Raji (cell line): ENCODE measurements at regions not wholly inside any gene's neighbourhood (a gene's known extent, or its start where the extent isn't known, plus 50 kb on each side); places are given as distances from the start of the nearest gene placed in this dataset.

Experiments used
- POLR2A ChIP-seq: IDR thresholded peaks from 2 replicates; pipeline ENCODE4 v1.6.1; 2011; ENCODE audit warnings: low read depth, low read length, control low read depth; ENCODE audit not compliant: insufficient read depth

GRCh38 chr22:48742191-48742555 is 1085.5 kb downstream of the BRD1 start:
- no peak for TF ChIP-seq POLR2A

GRCh38 chr22:48741540-48741939 is 1086.1 kb downstream of the BRD1 start:
- TF ChIP-seq POLR2A: no peak

DNA sequence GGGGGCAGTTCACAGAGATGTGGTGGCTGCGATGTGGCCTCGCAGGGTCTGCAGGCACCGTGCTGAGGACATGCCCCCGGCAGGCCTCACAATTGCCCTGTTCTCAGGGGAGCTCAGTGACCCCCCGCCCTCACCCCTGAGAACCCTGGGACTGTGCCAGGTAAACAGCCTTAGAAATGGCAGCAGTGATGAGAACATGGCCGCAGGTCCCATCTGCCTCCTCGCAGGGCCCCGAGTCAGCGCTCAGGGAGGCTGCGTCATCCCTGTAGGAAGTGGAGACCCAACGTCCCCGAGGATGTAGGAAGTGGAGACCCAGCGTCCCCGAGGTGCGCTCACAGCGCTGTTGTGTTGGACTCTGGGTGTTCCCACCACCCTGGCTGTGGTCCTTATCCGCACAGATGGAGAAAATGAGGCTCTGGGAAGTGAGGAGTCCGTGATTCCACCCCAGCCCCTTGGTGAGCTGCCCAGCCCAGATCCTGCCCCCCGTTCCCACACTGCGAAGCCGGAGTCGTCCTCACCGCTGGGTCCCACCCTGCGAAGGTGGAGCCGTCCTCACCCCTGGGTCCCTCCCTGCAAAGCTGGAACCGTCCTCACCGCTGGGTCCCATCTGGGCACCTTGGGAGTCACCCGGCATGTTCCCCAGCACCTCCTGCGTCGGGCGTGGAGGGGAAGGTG is 1086.8 kb downstream of the BRD1 start:
- TF ChIP-seq POLR2A: no peak

GRCh38 chr22:48740086-48740730 is 1087.5 kb downstream of the BRD1 start:
- TF ChIP-seq POLR2A: no peak

- no peak for TF ChIP-seq POLR2A
These were observed 1088.2 kb downstream of the BRD1 start for GRCh38 chr22:48739348-48740085.

- no peak for TF ChIP-seq POLR2A
These were observed 1089.3 kb downstream of the BRD1 start for GRCh38 chr22:48738204-48738980.

DNA sequence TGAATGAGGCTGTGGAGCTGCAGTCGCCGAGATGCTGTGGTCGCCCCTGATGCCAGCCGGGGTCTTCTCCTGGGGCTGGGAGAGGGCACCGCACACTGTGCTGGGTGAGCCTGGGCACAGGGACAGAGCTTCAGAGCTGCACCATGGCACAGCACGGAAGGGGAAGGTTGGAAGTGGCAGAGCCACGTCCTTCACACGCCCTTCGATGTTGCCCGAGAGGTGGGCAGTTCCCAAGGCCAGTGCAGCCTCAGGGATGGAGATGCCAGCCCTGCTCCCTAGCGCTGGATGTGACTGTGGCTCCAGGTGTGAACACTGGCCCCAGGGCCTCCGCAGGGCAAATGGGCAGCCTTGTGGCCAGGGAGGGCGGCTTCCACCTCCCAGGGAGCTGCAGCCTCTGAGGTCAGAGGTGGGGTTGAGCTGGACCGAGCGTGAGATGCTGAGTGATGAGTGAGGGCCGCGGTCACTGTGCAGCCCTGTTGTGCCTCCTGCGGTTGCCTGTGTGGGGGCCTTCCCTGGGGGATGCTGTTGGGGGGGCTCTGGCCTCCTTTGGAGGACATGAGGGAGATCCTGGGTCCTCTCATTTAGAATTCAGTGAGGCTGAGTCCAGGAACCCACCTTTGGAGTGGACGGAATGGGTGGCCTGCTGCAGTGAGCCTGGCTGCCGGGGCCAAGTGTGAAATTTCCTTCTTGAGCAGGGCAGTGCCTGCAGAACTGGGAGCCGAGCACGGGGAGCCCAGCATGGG is 1090.0 kb downstream of the BRD1 start:
- no peak for TF ChIP-seq POLR2A

GRCh38 chr22:48736593-48737460 is 1090.8 kb downstream of the BRD1 start:
- no peak for TF ChIP-seq POLR2A

DNA sequence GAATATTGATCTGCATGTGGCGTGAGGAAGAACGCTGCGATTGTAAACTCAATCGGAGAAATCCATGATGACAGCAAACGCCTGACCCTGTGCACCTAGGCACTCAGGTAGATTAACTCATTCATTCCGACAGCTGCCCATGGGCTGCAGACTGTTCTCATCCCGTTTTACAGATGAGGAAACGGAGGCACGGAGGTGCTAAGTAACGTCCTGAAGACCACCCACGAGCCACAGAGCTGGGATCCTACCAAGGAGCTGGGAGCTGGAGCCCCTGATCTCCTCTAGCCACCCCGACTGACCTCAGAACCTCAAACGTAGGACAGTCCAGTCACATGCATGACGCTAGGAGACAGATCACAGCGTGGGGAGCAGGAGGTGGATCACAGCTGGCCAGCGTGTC is 1092.7 kb downstream of the BRD1 start:
- TF ChIP-seq POLR2A: no peak

GRCh38 chr22:48734359-48734758 is 1093.3 kb downstream of the BRD1 start:
- TF ChIP-seq POLR2A: no peak

DNA sequence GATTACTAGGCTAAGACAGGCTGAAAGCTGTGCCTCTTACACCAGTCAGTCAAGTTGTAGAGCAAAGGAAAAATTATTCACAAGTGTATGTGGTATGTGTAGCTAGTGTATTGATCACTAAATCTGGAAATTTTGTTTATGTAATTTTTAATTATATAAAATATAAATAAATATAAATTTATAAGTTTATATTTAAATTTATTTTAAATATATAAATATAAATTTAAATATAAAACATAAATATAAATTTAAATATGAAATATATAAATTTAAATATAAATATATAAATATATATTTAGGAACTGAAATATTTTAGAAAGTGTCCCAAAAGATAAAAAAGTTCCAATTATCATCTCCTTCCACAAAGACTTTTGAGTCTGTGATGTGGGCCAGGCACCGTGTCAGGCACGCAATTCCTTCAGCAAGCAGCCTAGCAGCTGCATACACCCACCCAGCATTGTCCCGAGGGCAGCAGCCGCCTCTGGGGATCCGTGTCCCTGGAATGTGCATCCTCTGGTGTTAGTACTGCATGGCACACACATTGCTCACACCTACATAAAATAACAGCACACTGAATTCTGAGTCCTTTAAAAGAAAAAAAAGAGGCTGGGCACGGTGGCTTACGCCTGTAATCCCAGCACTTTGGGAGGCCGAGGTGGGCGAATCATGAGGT is 1098.0 kb downstream of the BRD1 start:
- TF ChIP-seq POLR2A: no peak

DNA sequence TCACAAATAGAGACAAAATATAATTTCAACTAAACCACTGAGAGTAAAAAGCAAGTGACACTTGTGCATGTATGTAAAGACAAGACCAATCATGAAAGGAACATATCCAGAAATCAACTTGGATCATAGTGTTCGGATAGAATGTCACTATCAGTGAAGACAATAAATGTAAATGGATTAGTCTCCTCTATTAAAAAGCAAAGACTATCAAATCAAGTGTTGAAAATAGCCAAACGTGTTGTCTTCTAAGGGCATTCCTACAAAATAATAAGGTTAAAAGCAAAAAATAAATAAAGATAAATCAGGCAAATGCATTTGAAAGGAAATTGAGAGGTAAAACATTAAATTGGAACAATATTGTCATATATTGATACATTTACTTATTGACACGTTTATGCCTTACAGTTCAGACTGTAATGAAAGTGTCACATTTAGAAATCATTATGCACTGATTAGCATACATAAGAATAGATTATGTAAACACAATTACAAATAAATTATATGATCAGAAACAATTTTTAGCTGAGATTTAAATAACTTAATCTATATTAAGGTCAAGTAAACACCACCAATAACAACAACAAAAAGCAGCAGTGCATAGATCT is 1100.1 kb downstream of the BRD1 start:
- no peak for TF ChIP-seq POLR2A

GRCh38 chr22:48724899-48725298 is 1102.8 kb downstream of the BRD1 start:
- no peak for TF ChIP-seq POLR2A

DNA sequence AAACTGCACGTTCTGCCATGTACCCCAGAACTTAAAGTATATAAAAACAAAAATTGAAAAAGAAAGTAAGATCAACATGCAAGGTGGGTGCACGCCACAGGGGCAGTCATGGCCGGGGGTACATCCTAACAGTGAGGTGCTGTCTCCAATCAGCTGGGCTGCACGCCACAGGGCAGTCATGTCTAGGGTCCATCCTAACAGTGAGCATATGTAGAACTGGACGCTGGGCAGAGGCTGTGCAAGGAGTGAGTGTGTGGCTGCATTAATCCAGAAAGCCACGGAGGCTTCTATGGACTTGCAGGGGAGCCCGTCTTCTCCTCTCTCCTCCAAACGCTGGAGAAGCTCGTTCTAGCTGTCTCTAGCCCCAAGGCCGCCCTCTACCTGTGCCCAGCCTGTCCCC is 1105.0 kb downstream of the BRD1 start:
- no peak for TF ChIP-seq POLR2A

- TF ChIP-seq POLR2A: no peak
These were observed 1106.3 kb downstream of the BRD1 start for GRCh38 chr22:48721395-48721669.
